Gastrocnemius medialis (tissue), 4 donors: ENCODE measurements at regions not wholly inside any gene's neighbourhood (a gene's known extent, or its start where the extent isn't known, plus 50 kb on each side); places are given as distances from the start of the nearest gene placed in this dataset.

Experiments
- POLR2A ChIP-seq, 2 donors: fragments of 450-650 bp; IDR thresholded peaks; one replicate each; pipeline ENCODE4 v1.6.1; 2017; ENCODE audit warnings: antibody characterized with exemption in 2 of 2, mild to moderate bottlenecking in 2 of 2, moderate library complexity in 2 of 2
- TF ChIP-seq, protein P1 (sequence below), 5 experiments: fragments of 450-650 bp in 3 of 5; fragments of 200-600 bp in 2 of 5; sonication (generic) in 2 of 5; IDR thresholded peaks in 4 of 5; conservative IDR thresholded peaks in 1 of 5; 1 replicate in 4 of 5; 2 replicates in 1 of 5; pipeline ENCODE4 v1.5.1; 2016 to 2019; ENCODE audit warnings: antibody characterized with exemption in 5 of 5, mild to moderate bottlenecking in 3 of 5, moderate library complexity in 3 of 5

DNA sequence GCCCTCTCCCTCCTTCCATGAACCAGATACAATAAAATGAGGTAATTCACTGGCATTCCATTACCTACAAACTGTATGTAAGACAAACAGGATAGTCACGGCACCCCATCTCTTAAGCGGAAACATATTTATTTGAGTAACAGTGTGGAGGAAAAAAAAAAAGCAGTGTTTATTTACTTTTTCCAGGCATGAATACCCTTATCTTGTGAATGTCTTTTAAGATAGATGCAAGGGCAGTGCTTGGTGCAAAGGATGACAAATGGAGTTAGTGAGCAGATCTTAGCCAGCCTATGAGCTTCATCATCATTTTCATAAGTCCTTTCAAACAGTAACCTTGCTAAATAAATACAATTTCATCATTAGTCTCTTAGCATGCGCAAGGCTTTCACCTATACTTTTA, 1661.8 kb upstream of the SPRY2 start:
- no peak for TF ChIP-seq POLR2A (IDR thresholded peaks at IDR 0.05)
- TF ChIP-seq, protein P1, sequence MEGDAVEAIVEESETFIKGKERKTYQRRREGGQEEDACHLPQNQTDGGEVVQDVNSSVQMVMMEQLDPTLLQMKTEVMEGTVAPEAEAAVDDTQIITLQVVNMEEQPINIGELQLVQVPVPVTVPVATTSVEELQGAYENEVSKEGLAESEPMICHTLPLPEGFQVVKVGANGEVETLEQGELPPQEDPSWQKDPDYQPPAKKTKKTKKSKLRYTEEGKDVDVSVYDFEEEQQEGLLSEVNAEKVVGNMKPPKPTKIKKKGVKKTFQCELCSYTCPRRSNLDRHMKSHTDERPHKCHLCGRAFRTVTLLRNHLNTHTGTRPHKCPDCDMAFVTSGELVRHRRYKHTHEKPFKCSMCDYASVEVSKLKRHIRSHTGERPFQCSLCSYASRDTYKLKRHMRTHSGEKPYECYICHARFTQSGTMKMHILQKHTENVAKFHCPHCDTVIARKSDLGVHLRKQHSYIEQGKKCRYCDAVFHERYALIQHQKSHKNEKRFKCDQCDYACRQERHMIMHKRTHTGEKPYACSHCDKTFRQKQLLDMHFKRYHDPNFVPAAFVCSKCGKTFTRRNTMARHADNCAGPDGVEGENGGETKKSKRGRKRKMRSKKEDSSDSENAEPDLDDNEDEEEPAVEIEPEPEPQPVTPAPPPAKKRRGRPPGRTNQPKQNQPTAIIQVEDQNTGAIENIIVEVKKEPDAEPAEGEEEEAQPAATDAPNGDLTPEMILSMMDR (IDR thresholded peaks at IDR 0.05 in 4 of 5, conservative IDR thresholded peaks at IDR 0.05 in 1 of 5) = no peak
